Left hindlimb (tissue), 1 donor: ENCODE measurements at regions not wholly inside any gene's neighbourhood (a gene's known extent, or its start where the extent isn't known, plus 50 kb on each side); places are given as distances from the start of the nearest gene placed in this dataset.

Experiments used
- DNase-seq: peaks from one replicate; pipeline ENCODE4 v3.0.0-alpha.2; 2018

GRCh38 chr10:29183301-29183945 is 105.4 kb upstream of the LYZL1 start:
- DNase-seq: no peak

GRCh38 chr10:29184205-29185000 is 104.5 kb upstream of the LYZL1 start:
- no peak for DNase-seq

GRCh38 chr10:29185050-29185449 is 103.8 kb upstream of the LYZL1 start:
- DNase-seq: no peak

- DNase-seq: no peak
Observed at GRCh38 chr10:29186221-29186620, 102.6 kb upstream of the LYZL1 start.

GRCh38 chr10:29189256-29189655 is 99.6 kb upstream of the LYZL1 start:
- peak; percentile 39 for DNase-seq

- DNase-seq: no peak
Observed at GRCh38 chr10:29191674-29192073, 97.2 kb upstream of the LYZL1 start.

- no peak for DNase-seq
Observed at GRCh38 chr10:29199339-29199738, 89.5 kb upstream of the LYZL1 start.

- DNase-seq: no peak
Observed at GRCh38 chr10:29199941-29200679, 88.8 kb upstream of the LYZL1 start.

GRCh38 chr10:29202386-29202940 is 86.4 kb upstream of the LYZL1 start:
- peak; percentile 42 for DNase-seq

- no peak for DNase-seq
Observed at GRCh38 chr10:29203432-29203831, 85.4 kb upstream of the LYZL1 start.

GRCh38 chr10:29204070-29204800 is 84.6 kb upstream of the LYZL1 start:
- DNase-seq: no peak

- DNase-seq: no peak
Observed at GRCh38 chr10:29205787-29206186, 83.1 kb upstream of the LYZL1 start.

- DNase-seq: no peak
Observed at GRCh38 chr10:29208845-29209244, 80.0 kb upstream of the LYZL1 start.

GRCh38 chr10:29209830-29210229 is 79.0 kb upstream of the LYZL1 start:
- no peak for DNase-seq

- no peak for DNase-seq
Observed at GRCh38 chr10:29210266-29210868, 78.5 kb upstream of the LYZL1 start.

- no peak for DNase-seq
Observed at GRCh38 chr10:29212597-29212996, 76.3 kb upstream of the LYZL1 start.

GRCh38 chr10:29214551-29214950 is 74.3 kb upstream of the LYZL1 start:
- no peak for DNase-seq

- no peak for DNase-seq
Observed at GRCh38 chr10:29217292-29217738, 71.6 kb upstream of the LYZL1 start.

GRCh38 chr10:29223326-29223725 is 65.5 kb upstream of the LYZL1 start:
- peak; percentile 37 for DNase-seq

- DNase-seq: no peak
Observed at GRCh38 chr10:29224631-29225030, 64.2 kb upstream of the LYZL1 start.

GRCh38 chr10:29227201-29227600 is 61.7 kb upstream of the LYZL1 start:
- DNase-seq: no peak

- no peak for DNase-seq
Observed at GRCh38 chr10:29228562-29228961, 60.3 kb upstream of the LYZL1 start.
